MV-4-11 (cell line): ENCODE measurements at regions not wholly inside any gene's neighbourhood (a gene's known extent, or its start where the extent isn't known, plus 50 kb on each side); places are given as distances from the start of the nearest gene placed in this dataset.

Experiments used
- DNase-seq: peaks from one replicate; lab custom pipeline; 2025; lab: John Stamatoyannopoulos, UW

DNA sequence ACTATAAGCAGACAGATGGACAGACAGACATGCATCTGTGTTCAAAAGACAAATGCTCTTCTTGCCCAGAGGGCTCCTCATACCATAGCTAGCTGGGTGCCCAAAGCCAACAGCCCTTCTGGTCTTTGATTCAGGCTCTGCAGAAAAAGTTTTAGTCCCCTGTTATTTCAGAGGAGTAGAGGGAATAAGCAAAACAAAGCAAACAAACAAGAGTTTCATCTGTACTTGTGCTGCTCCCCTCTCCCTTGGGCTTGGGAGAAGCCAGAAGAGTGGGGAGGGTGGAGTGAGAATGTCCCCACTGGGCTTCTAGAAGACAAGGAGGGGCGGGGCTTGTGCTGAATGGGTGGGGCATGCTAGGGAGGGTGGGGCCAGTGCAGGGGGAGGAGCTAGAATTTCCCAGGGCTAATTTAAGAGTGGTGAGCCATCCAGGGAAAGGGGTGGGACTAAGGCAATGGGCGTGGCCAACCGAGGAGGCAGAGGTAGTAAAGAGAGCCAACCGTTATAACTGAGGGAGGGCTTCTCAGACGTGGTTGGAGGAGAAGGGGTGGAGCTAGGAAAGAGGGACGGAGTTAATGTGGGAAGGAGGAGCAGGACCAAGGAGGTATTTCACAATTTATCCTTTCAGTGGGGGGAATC lies 101.2 kb upstream of the MGMT start:
- no peak for DNase-seq

DNA sequence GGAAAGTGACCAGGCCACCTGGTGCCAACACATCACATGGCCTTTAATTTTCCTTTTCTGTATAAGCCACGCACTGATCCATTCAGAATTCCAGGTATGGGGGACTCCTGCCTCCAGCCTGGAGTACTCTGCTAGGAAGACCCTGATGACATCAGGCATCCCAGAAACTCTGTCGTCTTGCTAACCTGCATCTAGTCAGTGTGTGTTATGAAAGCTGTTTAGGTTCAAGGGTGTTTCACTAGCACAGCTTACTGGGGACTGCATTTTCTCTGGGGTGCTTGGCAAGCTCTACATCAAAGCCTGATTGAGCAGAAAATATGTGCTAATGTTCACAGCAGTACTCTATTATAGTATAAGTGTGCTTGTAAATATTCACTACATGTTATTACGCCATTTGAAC lies 100.6 kb upstream of the MGMT start:
- no peak for DNase-seq

DNA sequence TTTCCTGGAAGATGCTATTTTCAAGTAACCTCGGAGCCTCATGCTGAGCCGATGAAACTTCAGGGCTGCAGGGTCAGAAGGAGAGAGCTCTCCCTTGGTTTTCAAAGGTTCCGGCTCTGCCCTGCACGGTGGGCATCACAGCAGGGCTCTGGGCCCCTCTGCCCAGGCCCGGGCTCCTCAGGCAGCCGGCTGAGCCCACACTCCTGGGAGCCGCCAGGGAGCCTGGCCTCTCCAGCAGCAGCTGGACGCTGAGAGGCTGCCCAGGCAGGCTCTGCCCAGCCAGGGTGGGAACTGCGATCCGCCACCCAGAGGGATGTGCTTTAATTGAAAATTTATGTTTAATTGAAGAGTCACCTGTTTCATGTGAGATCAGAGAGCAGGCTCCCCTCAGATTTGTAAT lies 97.5 kb upstream of the MGMT start:
- DNase-seq, result no peak

- no peak for DNase-seq
Measured at GRCh38 chr10:129371541-129371940, 95.5 kb upstream of the MGMT start.

DNA sequence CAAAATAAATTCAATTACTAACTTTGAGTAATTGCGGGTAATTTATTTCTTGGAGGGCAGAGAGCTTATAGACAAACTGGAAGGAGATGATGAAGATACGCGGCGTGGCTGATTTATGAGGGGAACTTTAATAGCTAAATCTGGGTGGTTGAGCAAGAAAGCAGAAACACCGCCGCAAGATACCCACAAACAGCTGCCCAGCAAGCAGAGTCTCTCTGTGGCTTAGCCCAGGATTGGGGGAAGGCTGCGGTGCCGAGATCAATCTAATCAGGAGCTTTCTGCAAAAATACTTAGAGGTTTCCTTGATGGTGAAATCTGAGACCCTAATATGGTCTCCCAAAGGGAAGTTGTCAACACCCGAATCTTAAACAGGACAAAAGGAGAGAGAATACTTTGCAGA lies 94.9 kb upstream of the MGMT start:
- peak; percentile 93 for DNase-seq

DNA sequence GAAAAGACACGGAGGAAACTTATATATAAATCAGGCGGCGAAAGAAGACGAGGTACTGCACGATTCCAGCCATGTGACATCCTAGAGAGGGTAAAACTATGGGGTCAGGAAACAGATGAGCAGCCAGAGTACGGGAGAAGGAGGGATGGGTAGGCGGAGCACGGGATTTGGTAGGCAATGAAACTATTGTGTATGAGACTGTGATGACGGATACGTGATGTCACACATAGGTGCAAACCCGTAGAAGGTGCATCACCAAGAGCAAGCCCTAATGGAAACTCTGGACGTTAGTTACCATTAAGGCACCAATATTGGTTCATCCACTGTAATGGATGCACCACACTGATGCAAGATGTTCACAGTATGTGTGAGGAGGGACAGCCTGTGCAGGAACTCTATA lies 93.8 kb upstream of the MGMT start:
- no peak for DNase-seq

GRCh38 chr10:129373718-129374117 lies 93.3 kb upstream of the MGMT start:
- DNase-seq, result no peak

DNA sequence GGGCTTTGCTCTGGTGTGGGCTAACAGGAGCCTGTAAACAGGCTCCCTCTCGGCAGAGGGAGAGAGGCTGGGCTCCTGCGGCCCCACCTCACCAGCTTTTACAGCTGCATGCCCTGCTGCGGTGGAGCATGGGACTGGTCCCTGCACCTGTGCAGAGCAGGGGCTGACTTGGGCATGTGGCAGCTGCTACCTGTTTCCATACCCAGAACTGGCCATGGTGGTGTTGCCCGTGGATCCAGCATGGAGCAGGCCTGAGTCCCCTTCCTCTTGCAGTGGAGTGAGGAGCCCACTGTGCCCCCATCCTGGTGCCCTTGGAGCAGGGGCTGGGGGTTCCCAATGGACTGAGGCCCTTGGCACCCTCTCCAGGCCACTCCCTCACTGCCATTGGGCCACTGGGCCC lies 91.9 kb upstream of the MGMT start:
- DNase-seq, result no peak

GRCh38 chr10:129375912-129376311 lies 91.1 kb upstream of the MGMT start:
- no peak for DNase-seq

DNA sequence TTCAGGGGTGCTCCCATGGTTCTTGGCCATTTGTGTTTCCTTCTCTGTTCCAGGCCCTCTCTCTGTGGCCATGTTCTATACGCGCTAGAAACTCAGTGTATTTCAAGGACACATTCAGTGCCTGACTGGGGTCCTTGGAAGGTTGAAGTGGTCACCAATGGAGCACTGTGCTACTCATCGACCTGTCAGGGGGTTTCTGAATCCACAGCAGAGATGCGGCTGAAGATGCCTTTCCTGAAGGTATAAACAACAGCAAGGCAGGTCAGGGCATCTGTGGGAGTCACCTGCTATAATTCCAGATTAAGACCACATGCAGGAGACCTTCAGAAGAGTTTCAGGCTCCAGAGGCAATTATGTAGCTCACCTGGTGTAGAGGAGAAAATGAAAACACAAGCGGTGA lies 86.8 kb upstream of the MGMT start:
- no peak for DNase-seq

DNA sequence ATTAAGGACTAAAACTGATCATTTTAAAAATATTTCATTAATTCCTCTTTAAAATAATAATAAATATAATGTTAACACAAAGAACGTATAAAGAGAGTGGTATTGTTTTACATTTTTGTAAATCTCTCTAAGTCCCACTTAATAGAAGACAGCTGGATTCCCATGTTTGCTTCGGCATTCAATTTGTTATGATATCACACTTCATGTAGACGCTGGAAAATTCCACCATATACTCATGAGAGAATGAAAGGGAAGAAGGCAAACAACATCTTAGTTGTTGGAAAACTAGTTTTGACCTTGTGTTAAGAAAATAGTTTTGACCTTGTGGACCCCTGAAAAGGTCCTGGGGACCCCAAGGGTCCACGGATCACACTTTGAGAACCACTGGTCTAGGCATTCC lies 85.3 kb upstream of the MGMT start:
- DNase-seq, result no peak

DNA sequence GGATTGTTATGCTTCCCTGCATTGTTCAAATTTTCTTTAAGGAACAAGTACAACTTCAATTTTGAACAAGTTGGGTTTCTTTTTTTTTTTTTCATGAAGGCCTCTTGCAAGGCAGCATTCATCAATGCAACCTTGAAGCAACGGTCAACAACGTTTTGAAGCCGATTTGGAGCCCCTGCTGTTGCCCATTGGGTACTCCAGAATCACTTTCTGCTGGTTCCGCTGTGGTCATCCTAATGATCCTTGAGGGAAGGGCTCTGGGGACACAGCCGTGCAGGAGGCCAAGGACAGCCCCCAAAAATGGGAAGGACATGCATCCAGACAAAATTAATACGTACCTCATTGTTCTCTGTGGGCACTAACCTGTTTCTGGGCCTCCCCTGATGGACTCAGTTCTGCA lies 84.6 kb upstream of the MGMT start:
- no peak for DNase-seq

DNA sequence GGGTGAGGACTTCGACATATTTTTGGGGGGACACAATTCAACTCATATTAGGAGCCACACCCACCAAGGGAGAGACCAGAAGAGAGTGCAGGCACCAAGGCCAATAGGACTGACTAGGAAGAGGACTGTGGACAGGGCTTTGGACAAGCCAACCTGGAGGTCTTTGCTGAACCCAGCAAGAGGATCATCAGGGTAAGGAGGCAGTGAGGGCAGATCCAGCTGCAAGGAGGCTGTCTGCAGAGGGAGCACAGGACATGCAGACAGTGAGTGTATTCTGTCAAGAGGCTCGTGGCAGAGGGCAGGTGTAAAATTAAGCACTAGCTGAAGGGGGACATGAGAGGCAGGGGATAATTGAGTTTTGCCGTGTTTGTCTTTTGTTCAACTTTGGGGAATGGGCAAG lies 83.4 kb upstream of the MGMT start:
- no peak for DNase-seq

DNA sequence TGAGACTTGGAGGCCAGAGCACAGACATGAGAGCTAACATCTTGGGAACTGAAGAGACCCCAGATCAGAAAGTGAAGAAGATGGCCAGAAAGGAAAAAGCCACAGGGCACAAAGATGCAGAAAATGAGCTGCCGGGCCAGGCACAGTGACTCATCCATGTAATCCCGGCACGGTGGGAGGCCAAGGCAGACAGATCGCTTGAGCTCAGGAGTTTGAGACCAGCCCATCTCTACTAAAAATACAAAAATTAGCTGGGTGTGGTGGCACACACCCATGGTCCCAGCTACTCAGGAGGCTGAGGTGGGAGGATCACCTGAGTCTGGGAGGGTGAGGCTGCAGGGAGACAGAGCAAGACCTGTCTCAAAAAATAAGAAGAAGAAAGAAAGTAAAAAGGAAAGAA lies 81.4 kb upstream of the MGMT start:
- no peak for DNase-seq

GRCh38 chr10:129386415-129387257 lies 80.4 kb upstream of the MGMT start:
- no peak for DNase-seq

DNA sequence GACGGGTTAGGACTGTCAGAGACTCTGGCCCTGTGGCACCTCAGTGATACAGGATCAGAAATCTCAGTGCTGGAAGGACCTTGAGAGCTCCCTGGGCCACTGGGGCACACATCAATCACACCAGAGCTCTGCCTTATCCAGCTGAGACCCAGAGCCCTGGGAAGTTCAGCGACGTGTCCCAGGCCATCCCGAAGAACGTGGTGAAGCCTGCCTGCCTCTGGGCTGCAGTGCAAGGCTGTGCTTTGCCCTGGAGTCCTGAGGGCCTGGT lies 79.8 kb upstream of the MGMT start:
- no peak for DNase-seq

GRCh38 chr10:129388435-129388834 lies 78.6 kb upstream of the MGMT start:
- no peak for DNase-seq

GRCh38 chr10:129389194-129389593 lies 77.8 kb upstream of the MGMT start:
- DNase-seq, result no peak

- DNase-seq, result no peak
Measured at GRCh38 chr10:129390147-129390546, 76.9 kb upstream of the MGMT start.

DNA sequence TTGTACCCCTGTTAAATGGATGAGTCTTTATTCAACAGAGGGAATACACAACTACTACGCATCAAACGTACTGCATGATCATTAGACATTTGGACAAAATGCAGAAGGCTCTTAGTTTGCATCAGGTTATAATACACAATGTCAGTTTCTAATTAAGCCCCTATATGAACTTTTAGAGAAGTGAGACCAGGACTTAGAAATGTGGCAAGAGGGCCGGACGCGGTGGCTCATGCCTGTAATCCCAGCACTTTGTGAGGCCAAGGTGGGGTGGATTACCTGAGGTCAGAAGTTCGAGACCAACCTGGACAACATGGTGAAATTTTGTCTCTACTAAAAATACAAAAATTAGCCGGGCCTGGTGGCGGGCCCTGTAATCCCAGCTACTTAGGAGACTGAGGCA lies 76.3 kb upstream of the MGMT start:
- DNase-seq, result no peak

GRCh38 chr10:129391464-129391863 lies 75.6 kb upstream of the MGMT start:
- DNase-seq, result no peak

- no peak for DNase-seq
Measured at GRCh38 chr10:129392855-129393254, 74.2 kb upstream of the MGMT start.

DNA sequence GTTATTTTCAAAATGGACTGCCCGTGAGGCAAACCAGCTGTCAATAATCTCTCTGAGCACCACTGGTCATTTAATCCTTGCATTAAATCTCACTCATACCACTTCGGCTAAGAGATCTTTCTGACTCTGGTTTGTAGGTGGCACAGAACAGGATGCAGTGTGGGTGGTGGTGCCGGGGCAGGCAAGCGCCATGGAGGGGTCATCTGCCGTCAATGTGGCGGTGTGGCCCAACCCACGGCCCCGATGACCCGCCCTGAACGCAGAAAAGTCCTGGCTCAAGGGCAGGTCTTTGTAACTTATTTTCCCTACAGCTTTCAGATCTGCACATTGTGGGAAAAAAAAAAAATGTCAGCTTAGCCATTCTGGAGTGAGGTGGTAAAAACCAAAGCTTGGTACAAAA lies 73.2 kb upstream of the MGMT start:
- DNase-seq, result no peak
